Stimulated activated CD4-positive, alpha-beta T cell treated with anti-CD3 and anti-CD28 coated beads, TNF-alpha, amount 100 ng/mL, for 4 hours (primary cell): ENCODE measurements at regions not wholly inside any gene's neighbourhood (a gene's known extent, or its start where the extent isn't known, plus 50 kb on each side); places are given as distances from the start of the nearest gene placed in this dataset.

Source experiments
- DNase-seq, 3 experiments: peaks; one replicate each; pipeline ENCODE4 v3.0.0-alpha.2; 2020; ENCODE audit warnings: low read depth in 3 of 3

GRCh38 chr4:124177647-124178425 lies 534.7 kb downstream of the ANKRD50 start:
- DNase-seq, result no peak

GRCh38 chr4:124178449-124179021 lies 534.0 kb downstream of the ANKRD50 start:
- DNase-seq, result no peak

- no peak for DNase-seq
Observed at GRCh38 chr4:124179506-124180186, 532.9 kb downstream of the ANKRD50 start.

GRCh38 chr4:124181039-124181438 lies 531.5 kb downstream of the ANKRD50 start:
- no peak for DNase-seq

GRCh38 chr4:124183231-124183630 lies 529.3 kb downstream of the ANKRD50 start:
- no peak for DNase-seq

- no peak for DNase-seq
Observed at GRCh38 chr4:124183926-124184325, 528.6 kb downstream of the ANKRD50 start.

GRCh38 chr4:124184792-124185191 lies 527.7 kb downstream of the ANKRD50 start:
- no peak for DNase-seq

GRCh38 chr4:124188595-124188994 lies 523.9 kb downstream of the ANKRD50 start:
- DNase-seq, result no peak

GRCh38 chr4:124189545-124189944 lies 523.0 kb downstream of the ANKRD50 start:
- DNase-seq, result no peak

GRCh38 chr4:124191329-124191728 lies 521.2 kb downstream of the ANKRD50 start:
- no peak for DNase-seq

GRCh38 chr4:124192544-124192943 lies 520.0 kb downstream of the ANKRD50 start:
- no peak for DNase-seq

GRCh38 chr4:124199185-124199584 lies 513.3 kb downstream of the ANKRD50 start:
- DNase-seq, result no peak

- no peak for DNase-seq
Observed at GRCh38 chr4:124199755-124200154, 512.8 kb downstream of the ANKRD50 start.

GRCh38 chr4:124201636-124202035 lies 510.9 kb downstream of the ANKRD50 start:
- no peak for DNase-seq

GRCh38 chr4:124202099-124202498 lies 510.4 kb downstream of the ANKRD50 start:
- no peak for DNase-seq

- DNase-seq, result no peak
Observed at GRCh38 chr4:124203613-124204238, 508.8 kb downstream of the ANKRD50 start.

- no peak for DNase-seq
Observed at GRCh38 chr4:124206779-124207605, 505.5 kb downstream of the ANKRD50 start.

GRCh38 chr4:124209211-124209610 lies 503.3 kb downstream of the ANKRD50 start:
- DNase-seq, result no peak

GRCh38 chr4:124209626-124210025 lies 502.9 kb downstream of the ANKRD50 start:
- no peak for DNase-seq

- DNase-seq, result no peak
Observed at GRCh38 chr4:124210746-124211145, 501.8 kb downstream of the ANKRD50 start.

- no peak for DNase-seq
Observed at GRCh38 chr4:124212815-124213630, 499.5 kb downstream of the ANKRD50 start.
